HEK293T (cell line): ENCODE measurements at regions not wholly inside any gene's neighbourhood (a gene's known extent, or its start where the extent isn't known, plus 50 kb on each side); places are given as distances from the start of the nearest gene placed in this dataset.

Experiments used
- BHLHE40 ChIP-seq: fragments of 450-650 bp; IDR thresholded peaks from 2 replicates; pipeline ENCODE4 v1.6.1; 2016; ENCODE audit warnings: mild to moderate bottlenecking, moderate library complexity, borderline replicate concordance
- ELF4 ChIP-seq: fragments of 450-650 bp; IDR thresholded peaks from 2 replicates; pipeline ENCODE4 v1.6.1; 2017; ENCODE audit warnings: antibody characterized with exemption

GRCh38 chr11:122334546-122335339, 218.7 kb upstream of the BLID start:
- TF ChIP-seq ELF4, result no peak
- no peak for TF ChIP-seq BHLHE40
